Activated naive CD8-positive, alpha-beta T cell (primary cell): ENCODE measurements at regions not wholly inside any gene's neighbourhood (a gene's known extent, or its start where the extent isn't known, plus 50 kb on each side); places are given as distances from the start of the nearest gene placed in this dataset.

Experiments used
- H3K27ac Mint-ChIP-seq: one replicate; pipeline ENCODE4 v1.8.0; 2021; ENCODE audit warnings: mixed read lengths
- H3K27me3 Mint-ChIP-seq: one replicate; pipeline ENCODE4 v1.8.0; 2021; ENCODE audit warnings: mixed read lengths
- H3K36me3 Mint-ChIP-seq: one replicate; pipeline ENCODE4 v1.8.0; 2021; ENCODE audit warnings: mixed read lengths
- H3K4me1 Mint-ChIP-seq: one replicate; pipeline ENCODE4 v1.8.0; 2021; ENCODE audit warnings: low read depth, mixed read lengths
- H3K4me3 Mint-ChIP-seq: one replicate; pipeline ENCODE4 v1.8.0; 2021; ENCODE audit warnings: mild to moderate bottlenecking, mixed read lengths
- H3K9me3 Mint-ChIP-seq: one replicate; pipeline ENCODE4 v1.8.0; 2021; ENCODE audit warnings: low read depth, mixed read lengths

GRCh38 chr6:110044622-110045021 is 66.5 kb downstream of the GPR6 start:
- no peak overlapping the region for H3K4me3 Mint-ChIP-seq
- peaks cover 8% of the 10 kb centered on the region for H3K4me1 Mint-ChIP-seq
- no peaks in the 10 kb centered on the region for H3K27me3 Mint-ChIP-seq
- no peaks in the 10 kb centered on the region for H3K36me3 Mint-ChIP-seq
- H3K9me3 Mint-ChIP-seq, result no peaks in the 10 kb centered on the region
- H3K27ac Mint-ChIP-seq, result no peak overlapping the region

GRCh38 chr6:110048221-110048875 is 70.2 kb downstream of the GPR6 start:
- Mint-ChIP-seq H3K4me1 (no peaks in the 10 kb centered on the region), H3K9me3 (no peaks in the 10 kb centered on the region), H3K36me3 (no peaks in the 10 kb centered on the region), H3K27ac (no peak overlapping the region), H3K4me3 (no peak overlapping the region), H3K27me3 (no peaks in the 10 kb centered on the region)

- Mint-ChIP-seq H3K4me1 (no peaks in the 10 kb centered on the region), H3K36me3 (no peaks in the 10 kb centered on the region), H3K9me3 (no peaks in the 10 kb centered on the region), H3K27ac (no peak overlapping the region), H3K27me3 (no peaks in the 10 kb centered on the region), H3K4me3 (no peak overlapping the region)
Observed at GRCh38 chr6:110049696-110050439, 71.8 kb downstream of the GPR6 start.
